IPS-20b (cell line): ENCODE measurements at regions not wholly inside any gene's neighbourhood (a gene's known extent, or its start where the extent isn't known, plus 50 kb on each side); places are given as distances from the start of the nearest gene placed in this dataset.

Experiments
- H3K27ac ChIP-seq: one replicate; pipeline ENCODE4 v1.5.1; 2013; ENCODE audit warnings: low read length
- H3K27me3 ChIP-seq: 2 replicates; pipeline ENCODE4 v1.6.1; 2013; ENCODE audit warnings: mild to moderate bottlenecking, low read length, inconsistent platforms; ENCODE audit not compliant: insufficient read depth
- H3K36me3 ChIP-seq: 2 replicates; pipeline ENCODE4 v1.6.1; 2013; ENCODE audit warnings: low read depth, mild to moderate bottlenecking, inconsistent platforms, low read length, moderate library complexity; ENCODE audit not compliant: insufficient read depth
- H3K4me1 ChIP-seq: 2 replicates; pipeline ENCODE4 v1.6.1; 2013; ENCODE audit warnings: mild to moderate bottlenecking, control low read depth, inconsistent platforms, low read length, moderate library complexity; ENCODE audit not compliant: insufficient read depth
- H3K4me3 ChIP-seq: 2 replicates; pipeline ENCODE4 v1.5.1; 2013; ENCODE audit warnings: mild to moderate bottlenecking, low read length, inconsistent platforms
- H3K9ac ChIP-seq: 2 replicates; pipeline ENCODE4 v1.6.1; 2013; ENCODE audit warnings: low read depth, mild to moderate bottlenecking, inconsistent platforms, low read length, moderate library complexity
- H3K9me3 ChIP-seq: 2 replicates; pipeline ENCODE4 v1.6.1; 2013; ENCODE audit warnings: mild to moderate bottlenecking, low read depth, low read length, inconsistent platforms; ENCODE audit not compliant: insufficient read depth

DNA sequence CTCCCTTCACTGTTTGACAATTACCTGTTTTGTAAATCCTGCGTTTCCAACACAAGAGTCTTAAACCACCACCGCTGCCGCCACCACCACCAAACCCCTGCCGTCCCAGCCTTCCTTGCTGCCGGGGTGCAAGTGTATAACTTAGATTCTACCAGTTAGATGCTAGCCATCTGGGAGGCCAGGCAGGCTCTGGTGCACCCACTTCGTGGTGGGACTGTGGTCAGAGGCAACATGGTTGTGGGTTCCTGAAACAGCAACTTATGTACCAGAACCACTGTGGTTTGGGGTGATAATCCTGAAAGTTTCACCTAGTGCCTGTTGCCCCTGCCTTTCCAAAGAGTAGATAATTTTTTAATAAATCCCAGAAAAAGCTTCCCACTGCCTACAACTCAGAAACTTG is 510.5 kb downstream of the CCSER2 start:
- Histone ChIP-seq H3K27ac (no peak overlapping the region), H3K4me3 (no peak overlapping the region), H3K9me3 (no peaks in the 10 kb centered on the region), H3K36me3 (no peaks in the 10 kb centered on the region), H3K27me3 (no peaks in the 10 kb centered on the region), H3K9ac (no peak overlapping the region), H3K4me1 (peaks cover 2% of the 10 kb centered on the region; the same call in 1 of the 2 replicates)

DNA sequence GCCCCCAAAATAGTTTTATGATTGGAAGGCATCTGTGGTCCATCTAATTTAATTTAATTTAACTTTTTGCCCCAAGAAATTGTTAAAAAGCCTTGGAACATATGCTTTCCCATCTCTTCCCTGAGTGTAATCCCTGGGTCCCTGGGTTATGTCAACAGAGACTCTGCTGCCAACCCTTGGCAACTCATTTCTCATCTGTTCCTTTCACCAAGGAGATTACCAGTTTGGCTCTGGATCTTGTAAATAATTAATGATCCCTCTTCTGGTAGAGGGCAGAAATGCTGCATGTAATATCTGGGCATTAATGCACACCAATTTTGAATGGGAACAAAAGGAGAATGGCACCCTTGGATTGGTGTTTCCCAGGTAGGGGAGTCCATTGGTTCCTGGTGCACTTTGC is 514.2 kb downstream of the CCSER2 start:
- H3K9me3 ChIP-seq, result no peaks in the 10 kb centered on the region
- no peaks in the 10 kb centered on the region; the same call in 1 of the 2 replicates for H3K4me1 ChIP-seq
- H3K27me3 ChIP-seq, result no peaks in the 10 kb centered on the region
- no peaks in the 10 kb centered on the region for H3K36me3 ChIP-seq
- no peak overlapping the region for H3K4me3 ChIP-seq
- no peak overlapping the region for H3K9ac ChIP-seq
- no peak overlapping the region for H3K27ac ChIP-seq

DNA sequence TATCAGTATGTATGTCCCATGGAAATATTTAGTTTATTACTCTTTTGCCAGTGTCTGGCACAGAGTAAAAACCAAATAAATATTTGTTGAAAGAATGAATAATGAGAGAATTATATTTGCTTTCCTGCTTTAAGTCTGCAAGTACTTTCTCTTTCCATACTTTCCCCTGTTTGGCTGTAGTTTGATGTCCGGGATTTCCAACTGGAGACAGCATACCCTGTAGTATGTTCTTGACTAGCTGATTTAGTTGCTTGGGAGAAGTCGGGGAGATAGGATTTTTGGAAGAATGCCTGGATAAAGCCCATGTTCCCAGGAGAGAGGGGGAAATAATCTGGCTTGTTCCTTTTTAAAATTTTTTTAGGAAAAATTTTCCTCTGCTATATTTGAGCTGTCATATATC is 516.1 kb downstream of the CCSER2 start:
- Histone ChIP-seq H3K27ac (no peak overlapping the region), H3K9ac (no peak overlapping the region), H3K27me3 (no peaks in the 10 kb centered on the region), H3K9me3 (no peaks in the 10 kb centered on the region), H3K4me3 (no peak overlapping the region), H3K4me1 (no peaks in the 10 kb centered on the region; the same call in 1 of the 2 replicates), H3K36me3 (no peaks in the 10 kb centered on the region)

DNA sequence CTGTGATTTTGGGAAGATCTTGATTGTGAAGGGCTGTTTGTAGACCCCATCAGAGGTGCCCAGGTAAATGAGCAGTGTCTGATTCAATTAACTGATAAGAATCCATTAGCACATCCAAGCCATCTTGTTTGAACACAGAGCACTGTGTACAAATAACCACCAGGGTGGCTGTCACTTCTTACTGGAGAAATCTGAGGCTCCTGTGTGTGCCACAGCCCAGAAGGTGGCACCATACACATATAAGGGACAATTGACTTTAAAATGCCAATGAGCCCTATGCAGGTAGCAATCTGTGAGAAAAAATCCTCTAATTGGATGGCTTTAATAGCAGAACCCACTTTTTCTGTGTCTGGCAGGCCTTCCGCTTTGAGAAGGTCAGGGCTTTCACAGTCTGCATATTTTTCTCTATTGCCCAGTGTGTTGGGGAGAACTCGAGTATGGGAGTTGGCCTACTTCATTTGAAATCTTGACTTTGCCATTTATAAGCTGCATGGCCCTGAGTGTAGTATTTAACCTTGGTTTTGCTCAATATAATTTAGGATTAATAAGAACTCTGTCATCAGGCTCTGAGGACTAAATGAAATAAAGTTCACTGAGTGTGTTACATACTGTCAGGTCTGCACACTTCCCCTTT is 517.4 kb downstream of the CCSER2 start:
- Histone ChIP-seq H3K9me3 (no peaks in the 10 kb centered on the region), H3K4me1 (no peaks in the 10 kb centered on the region; the same call in 1 of the 2 replicates), H3K27me3 (no peaks in the 10 kb centered on the region), H3K36me3 (no peaks in the 10 kb centered on the region), H3K27ac (no peak overlapping the region), H3K4me3 (no peak overlapping the region), H3K9ac (no peak overlapping the region)

DNA sequence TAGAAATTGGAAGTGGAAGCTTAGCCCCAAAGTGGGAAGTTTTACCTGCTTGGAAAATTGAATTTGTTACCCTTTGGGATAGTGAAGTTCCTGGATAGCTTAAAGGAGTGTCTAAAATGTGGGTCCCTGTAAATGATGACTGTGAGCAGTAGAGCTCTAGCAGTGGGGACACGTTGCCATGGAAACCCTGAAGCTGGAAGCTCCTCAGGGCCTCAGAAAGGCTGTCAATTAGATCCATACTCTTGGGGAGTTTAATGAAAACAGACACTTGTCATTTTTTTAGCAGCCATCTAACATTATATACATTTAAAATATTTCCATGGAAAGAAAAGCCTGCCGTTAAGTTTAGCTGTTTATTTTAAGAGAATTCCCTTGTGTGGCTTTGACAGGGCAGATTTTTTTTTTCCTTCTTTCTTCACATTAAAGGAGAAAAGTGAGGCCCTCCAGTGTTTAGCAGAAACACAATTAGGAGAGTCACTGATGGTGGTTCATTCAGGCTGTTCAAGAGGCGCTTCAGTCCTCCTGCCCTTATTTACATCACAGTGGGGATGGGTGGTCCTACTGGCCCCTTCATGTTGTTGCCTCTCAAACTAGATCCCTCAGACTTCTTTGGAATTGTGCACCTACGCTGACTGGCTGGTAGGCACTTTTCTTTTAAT is 518.4 kb downstream of the CCSER2 start:
- no peaks in the 10 kb centered on the region; the same call in 1 of the 2 replicates for H3K4me1 ChIP-seq
- no peaks in the 10 kb centered on the region for H3K27me3 ChIP-seq
- no peak overlapping the region for H3K9ac ChIP-seq
- no peaks in the 10 kb centered on the region for H3K9me3 ChIP-seq
- no peak overlapping the region for H3K4me3 ChIP-seq
- no peak overlapping the region for H3K27ac ChIP-seq
- H3K36me3 ChIP-seq, result no peaks in the 10 kb centered on the region

DNA sequence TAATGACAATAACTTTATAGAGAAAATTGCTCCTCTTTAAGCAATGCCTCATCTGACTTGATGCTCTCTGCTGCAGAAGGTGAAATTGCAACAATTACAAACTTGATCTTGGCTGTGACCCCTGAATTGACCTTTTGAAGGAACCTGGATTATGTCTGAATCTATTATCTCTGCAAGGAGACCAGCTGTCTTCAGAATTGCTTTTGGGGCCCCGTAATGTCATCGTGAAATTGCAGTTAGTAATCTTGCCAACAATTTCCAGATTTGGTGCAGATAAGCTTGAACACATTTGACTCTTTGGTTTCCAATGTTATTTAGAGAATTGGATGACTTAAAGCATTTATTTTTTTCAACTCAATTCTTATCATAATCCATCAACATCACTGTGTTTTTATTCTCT is 520.6 kb downstream of the CCSER2 start:
- Histone ChIP-seq H3K4me3 (no peak overlapping the region), H3K27ac (no peak overlapping the region), H3K27me3 (no peaks in the 10 kb centered on the region), H3K9me3 (no peaks in the 10 kb centered on the region), H3K9ac (no peak overlapping the region), H3K4me1 (no peaks in the 10 kb centered on the region; the same call in 1 of the 2 replicates), H3K36me3 (no peaks in the 10 kb centered on the region)

DNA sequence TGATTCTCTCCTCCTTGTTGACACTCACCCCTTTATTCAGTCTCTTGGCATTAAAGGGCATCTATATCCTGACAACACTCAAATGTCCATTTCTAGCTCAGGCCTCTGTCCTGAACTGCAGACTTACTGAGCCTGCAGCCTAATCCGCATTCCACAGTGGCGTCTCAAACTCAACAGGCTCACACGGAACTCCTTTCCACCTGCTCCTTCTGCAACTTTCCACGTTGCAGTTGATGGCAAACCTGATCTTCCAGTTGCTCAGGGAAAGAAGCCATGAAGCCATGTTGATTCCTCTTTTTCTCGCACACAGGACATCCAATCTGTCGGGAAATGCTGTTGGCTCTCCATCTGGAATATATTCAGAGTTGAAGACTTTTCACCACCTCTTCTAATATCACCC is 522.4 kb downstream of the CCSER2 start:
- Histone ChIP-seq H3K4me3 (no peak overlapping the region), H3K36me3 (no peaks in the 10 kb centered on the region), H3K27me3 (no peaks in the 10 kb centered on the region), H3K9ac (no peak overlapping the region), H3K27ac (no peak overlapping the region), H3K4me1 (no peaks in the 10 kb centered on the region; the same call in 1 of the 2 replicates), H3K9me3 (no peaks in the 10 kb centered on the region)

DNA sequence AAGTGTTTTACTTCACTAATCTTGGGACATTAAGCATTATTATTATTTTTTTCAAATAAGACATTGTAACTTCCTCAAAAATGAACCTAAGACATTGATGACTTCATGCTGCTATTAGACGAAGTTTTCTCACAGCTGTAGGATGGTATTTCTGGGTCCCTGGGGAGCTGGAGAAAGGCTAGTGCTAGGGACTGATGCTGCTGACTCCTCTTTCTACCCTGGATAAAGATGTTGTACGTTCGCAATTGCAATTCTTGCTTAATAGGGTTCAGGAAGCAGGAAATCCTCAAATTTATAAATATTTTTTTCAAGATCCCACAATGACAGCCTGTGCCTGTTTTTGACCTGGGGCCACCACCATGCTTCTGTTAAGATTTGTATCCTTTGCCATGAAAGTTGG is 526.0 kb downstream of the CCSER2 start:
- Histone ChIP-seq H3K36me3 (no peaks in the 10 kb centered on the region), H3K4me3 (no peak overlapping the region), H3K9ac (no peak overlapping the region), H3K4me1 (no peaks in the 10 kb centered on the region; the same call in 1 of the 2 replicates), H3K27me3 (no peaks in the 10 kb centered on the region), H3K9me3 (no peaks in the 10 kb centered on the region), H3K27ac (no peak overlapping the region)

DNA sequence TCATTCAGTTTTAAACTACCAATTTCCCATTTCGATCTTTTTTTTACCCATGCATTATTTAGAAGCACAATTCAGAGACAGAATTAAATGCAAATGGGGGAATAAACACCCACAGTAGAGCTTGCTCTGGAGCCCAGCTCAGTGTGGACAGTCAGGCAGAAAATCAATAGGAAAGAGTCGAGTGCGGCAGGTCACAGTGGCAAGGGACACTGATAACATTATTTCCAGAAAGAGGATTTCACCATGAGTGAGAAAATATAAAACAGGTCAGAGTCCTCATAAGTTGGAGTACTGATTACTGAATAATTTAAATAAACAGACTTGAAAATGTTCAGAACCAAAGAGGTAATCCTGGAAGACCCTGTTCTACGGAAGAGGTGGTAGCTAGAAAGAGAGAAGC is 532.5 kb downstream of the CCSER2 start:
- no peaks in the 10 kb centered on the region for H3K9me3 ChIP-seq

DNA sequence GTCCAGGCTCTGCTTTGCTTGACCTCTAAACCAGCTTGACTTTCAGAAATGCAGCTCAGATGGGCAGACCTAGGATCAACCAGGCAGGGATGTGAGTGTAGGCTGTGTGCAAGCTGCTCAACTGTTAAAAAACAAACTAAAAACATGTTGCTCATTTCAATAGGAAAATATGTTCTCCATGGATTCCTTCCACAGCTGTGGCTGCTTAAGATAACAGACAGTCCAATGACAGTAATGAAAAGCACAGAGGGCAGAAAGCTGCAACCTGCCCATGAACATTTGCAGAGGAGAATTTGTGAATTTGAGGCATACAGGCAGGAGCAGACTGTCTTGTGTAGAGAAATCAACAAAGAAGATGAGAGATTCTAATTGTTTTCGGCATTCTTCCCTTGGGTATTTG is 534.2 kb downstream of the CCSER2 start:
- H3K9me3 ChIP-seq, result no peaks in the 10 kb centered on the region
- H3K9ac ChIP-seq, result no peak overlapping the region
- no peaks in the 10 kb centered on the region for H3K27me3 ChIP-seq
- H3K4me3 ChIP-seq, result no peak overlapping the region
- H3K27ac ChIP-seq, result no peak overlapping the region
- H3K4me1 ChIP-seq, result peaks cover 11% of the 10 kb centered on the region; the same call in 1 of the 2 replicates
- H3K36me3 ChIP-seq, result no peaks in the 10 kb centered on the region

More for the DNA sequence above, 532.5 kb downstream of the CCSER2 start:
- Histone ChIP-seq H3K9ac (no peak overlapping the region), H3K27ac (no peak overlapping the region), H3K4me3 (no peak overlapping the region), H3K4me1 (peaks cover 11% of the 10 kb centered on the region; the same call in 1 of the 2 replicates), H3K36me3 (no peaks in the 10 kb centered on the region), H3K27me3 (no peaks in the 10 kb centered on the region)

DNA sequence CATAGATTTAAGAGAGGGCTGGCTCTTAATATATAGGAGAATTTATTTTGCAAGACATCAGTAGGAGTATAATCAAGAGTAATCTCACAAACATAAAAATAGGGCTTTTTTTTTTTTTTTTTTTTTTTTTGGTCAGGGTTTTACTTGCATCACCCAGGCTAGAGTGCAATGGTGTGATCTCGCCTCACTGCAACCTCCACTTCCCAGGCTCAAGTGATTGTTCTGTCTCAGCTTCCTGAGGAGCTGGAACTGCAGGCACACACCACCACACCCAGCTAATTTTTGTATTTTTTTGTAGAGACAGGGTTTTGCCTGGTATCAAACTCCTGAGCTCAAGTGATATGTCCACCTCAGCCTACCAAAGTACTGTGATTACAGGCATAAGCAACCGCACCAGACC is 535.3 kb downstream of the CCSER2 start:
- H3K4me3 ChIP-seq, result no peak overlapping the region
- no peak overlapping the region for H3K9ac ChIP-seq

More for the DNA sequence above, 535.3 kb downstream of the CCSER2 start:
- no peaks in the 10 kb centered on the region for H3K36me3 ChIP-seq
- peaks cover 11% of the 10 kb centered on the region; the same call in 1 of the 2 replicates for H3K4me1 ChIP-seq
- H3K27me3 ChIP-seq, result no peaks in the 10 kb centered on the region
- no peaks in the 10 kb centered on the region for H3K9me3 ChIP-seq
- no peak overlapping the region for H3K27ac ChIP-seq
